Aorta (tissue), 5 donors: ENCODE measurements at regions not wholly inside any gene's neighbourhood (a gene's known extent, or its start where the extent isn't known, plus 50 kb on each side); places are given as distances from the start of the nearest gene placed in this dataset.

Source experiments
- ATAC-seq: fragments of 200-7000 bp; cut with Tn5 transposase; one replicate; pipeline ENCODE4 v1.9.1; 2022; ENCODE audit warnings: moderate library complexity; ENCODE audit not compliant: low FRiP score
- DNase-seq, 2 donors: peaks; one replicate each; pipeline ENCODE4 v3.0.0-alpha.2; 2020
- H3K27ac ChIP-seq, 2 donors: one replicate each; pipeline ENCODE4 v1.5.1; 2013; ENCODE audit warnings: low read length in 2 of 2, mild to moderate bottlenecking in 2 of 2, moderate library complexity in 2 of 2, control low read depth in 1 of 2, inconsistent platforms in 1 of 2, low read depth in 1 of 2
- H3K27me3 ChIP-seq, 2 donors: one replicate each; pipeline ENCODE4 v1.6.1; 2013; ENCODE audit warnings: control low read depth in 1 of 2, low read length in 1 of 2, mild to moderate bottlenecking in 1 of 2, moderate library complexity in 1 of 2; ENCODE audit not compliant: insufficient read depth in 2 of 2, control insufficient read depth in 1 of 2
- H3K36me3 ChIP-seq, 2 donors: one replicate each; pipeline ENCODE4 v1.6.1; 2013; ENCODE audit warnings: control low read depth in 1 of 2, low read length in 1 of 2, mild to moderate bottlenecking in 1 of 2; ENCODE audit not compliant: insufficient read depth in 2 of 2, control insufficient read depth in 1 of 2
- H3K4me1 ChIP-seq, 2 donors: one replicate each; pipeline ENCODE4 v1.6.1; 2013; ENCODE audit warnings: low read length in 2 of 2, control low read depth in 1 of 2, mild to moderate bottlenecking in 1 of 2, moderate library complexity in 1 of 2; ENCODE audit not compliant: insufficient read depth in 2 of 2, control insufficient read depth in 1 of 2
- H3K4me3 ChIP-seq, 2 donors: one replicate each; pipeline ENCODE4 v1.5.1; 2013; ENCODE audit warnings: low read length in 2 of 2, control low read depth in 1 of 2, mild to moderate bottlenecking in 1 of 2
- H3K9me3 ChIP-seq: one replicate; pipeline ENCODE4 v1.6.1; 2013; ENCODE audit warnings: mild to moderate bottlenecking, low read length; ENCODE audit not compliant: control insufficient read depth
- WGBS, 2 donors: extraction: QIAGEN DNeasy Blood & Tissue Kit; methylation state at CpG; one replicate each; pipeline ENCODE4 v1.1.7; 2013; 5-methylcytosine and 5-hydroxymethylcytosine counted together
- intact Hi-C, 2 donors: fragments of 100-400 bp; cut with DNase I; formaldehyde crosslinking; loops; one replicate each; pipeline versions ENCODE4 v1.14.2 to v1.15.0; 2022
- donor health status: healthy with polysubstance abuse.
- donor health status: Bipolar disorder and iron deficiency.
- donor health status: DM: no; HTN: no; CAD: no.
- donor health status: DM: no; HTN: no; CAD: no.
- donor health status: DM: yes; HTN: yes; CAD: no.

- Histone ChIP-seq H3K36me3 (no peaks in the 10 kb centered on the region), H3K9me3 (no peaks in the 10 kb centered on the region), H3K27ac (no peak overlapping the region), H3K4me3 (no peak overlapping the region), H3K27me3 (no peaks in the 10 kb centered on the region), H3K4me1 (no peaks in the 10 kb centered on the region)
- intact Hi-C loops, result no loop called here
- ATAC-seq (no peak), DNase-seq (no peak)
- WGBS, 2 donors, result 90 to 93% methylated on average over 11 of the region's 11 CpGs
These were observed 514.2 kb upstream of the MYT1L start for GRCh38 chr2:2845267-2845666.

GRCh38 chr2:2843969-2844548 lies 513.0 kb upstream of the MYT1L start:
- intact Hi-C loops, result no loop called here
- Histone ChIP-seq H3K27me3 (no peaks in the 10 kb centered on the region), H3K36me3 (no peaks in the 10 kb centered on the region), H3K4me1 (no peaks in the 10 kb centered on the region), H3K9me3 (no peaks in the 10 kb centered on the region), H3K4me3 (no peak overlapping the region), H3K27ac (no peak overlapping the region)
- ATAC-seq (no peak), DNase-seq (no peak)
- 92 to 94% methylated on average over 11 of the region's 11 CpGs for whole genome bisulfite sequencing, 2 donors

GRCh38 chr2:2842466-2842865 lies 511.4 kb upstream of the MYT1L start:
- Histone ChIP-seq H3K27ac (no peak overlapping the region), H3K27me3 (no peaks in the 10 kb centered on the region), H3K4me3 (no peak overlapping the region), H3K9me3 (no peaks in the 10 kb centered on the region), H3K4me1 (no peaks in the 10 kb centered on the region), H3K36me3 (no peaks in the 10 kb centered on the region)
- 94 to 97% methylated on average over 7 of the region's 7 CpGs for WGBS, 2 donors
- ATAC-seq, result no peak
- DNase-seq, result no peak
- intact Hi-C loops, result no loop called here

- no peak overlapping the region for H3K4me3 ChIP-seq
- ATAC-seq, result no peak
- no peaks in the 10 kb centered on the region for H3K27me3 ChIP-seq
- no peak overlapping the region for H3K27ac ChIP-seq
- no peak for DNase-seq
- H3K9me3 ChIP-seq, result no peaks in the 10 kb centered on the region
- H3K36me3 ChIP-seq, result no peaks in the 10 kb centered on the region
- intact Hi-C loops, result no loop called here
- 94 to 95% methylated on average over 17 of the region's 17 CpGs for WGBS, 2 donors
- no peaks in the 10 kb centered on the region for H3K4me1 ChIP-seq
These were observed 509.7 kb upstream of the MYT1L start for GRCh38 chr2:2840681-2841300.

- ATAC-seq (no peak), DNase-seq (no peak)
- Histone ChIP-seq H3K36me3 (no peaks in the 10 kb centered on the region), H3K4me1 (no peaks in the 10 kb centered on the region), H3K27me3 (no peaks in the 10 kb centered on the region), H3K9me3 (no peaks in the 10 kb centered on the region), H3K27ac (no peak overlapping the region), H3K4me3 (no peak overlapping the region)
- 34 to 35% methylated on average over 13 of the region's 13 CpGs for WGBS, 2 donors
- intact Hi-C loops, result no loop called here
These were observed 508.9 kb upstream of the MYT1L start for GRCh38 chr2:2839782-2840531.

GRCh38 chr2:2839393-2839781 lies 508.3 kb upstream of the MYT1L start:
- no peaks in the 10 kb centered on the region for H3K27me3 ChIP-seq
- no peak overlapping the region for H3K27ac ChIP-seq
- H3K4me3 ChIP-seq, result no peak overlapping the region
- 54 to 56% methylated on average over 7 of the region's 7 CpGs for WGBS, 2 donors
- no peaks in the 10 kb centered on the region for H3K9me3 ChIP-seq
- no peaks in the 10 kb centered on the region for H3K36me3 ChIP-seq
- DNase-seq (no peak), ATAC-seq (no peak)
- no peaks in the 10 kb centered on the region for H3K4me1 ChIP-seq
- intact Hi-C loops, result no loop called here

GRCh38 chr2:2838548-2838845 lies 507.4 kb upstream of the MYT1L start:
- no peaks in the 10 kb centered on the region for H3K9me3 ChIP-seq
- no peak overlapping the region for H3K27ac ChIP-seq
- H3K4me1 ChIP-seq, result no peaks in the 10 kb centered on the region
- ATAC-seq, result no peak
- H3K36me3 ChIP-seq, result no peaks in the 10 kb centered on the region
- intact Hi-C loops, result no loop called here
- H3K27me3 ChIP-seq, result no peaks in the 10 kb centered on the region
- no peak overlapping the region for H3K4me3 ChIP-seq
- no peak for DNase-seq
- 93 to 98% methylated on average over 3 of the region's 3 CpGs for WGBS, 2 donors

GRCh38 chr2:2837746-2838547 lies 506.9 kb upstream of the MYT1L start:
- intact Hi-C loops, result no loop called here
- no peak overlapping the region for H3K27ac ChIP-seq
- H3K27me3 ChIP-seq, result no peaks in the 10 kb centered on the region

More at GRCh38 chr2:2837746-2838547, 506.9 kb upstream of the MYT1L start:
- H3K4me3 ChIP-seq, result no peak overlapping the region
- no peaks in the 10 kb centered on the region for H3K4me1 ChIP-seq
- 90 to 92% methylated on average over 15 of the region's 15 CpGs for WGBS, 2 donors
- H3K36me3 ChIP-seq, result no peaks in the 10 kb centered on the region
- ATAC-seq, result no peak
- no peaks in the 10 kb centered on the region for H3K9me3 ChIP-seq
- DNase-seq, result no peak
